Esophagus squamous epithelium (tissue), 5 donors: ENCODE measurements at regions not wholly inside any gene's neighbourhood (a gene's known extent, or its start where the extent isn't known, plus 50 kb on each side); places are given as distances from the start of the nearest gene placed in this dataset.

Experiments
- DNase-seq: peaks from one replicate; lab custom pipeline; 2025; lab: John Stamatoyannopoulos, UW
- H3K27ac ChIP-seq, 4 donors: fragments of 200-600 bp; sonication (generic); one replicate each; pipeline ENCODE4 v1.5.1; 2016 to 2019; ENCODE audit warnings: mild to moderate bottlenecking in 1 of 4
- H3K27me3 ChIP-seq, 4 donors: fragments of 200-600 bp; sonication (generic); 1 replicate in 3 of 4; 2 replicates in 1 of 4; pipeline versions ENCODE4 v1.5.1 to v1.6.0; 2017 to 2021; ENCODE audit warnings: antibody characterized with exemption in 1 of 4
- H3K36me3 ChIP-seq, 3 donors: fragments of 200-600 bp; sonication (generic); one replicate each; pipeline ENCODE4 v1.5.1; 2016 to 2019
- H3K4me1 ChIP-seq, 3 donors: fragments of 200-600 bp; sonication (generic); one replicate each; pipeline ENCODE4 v1.5.1; 2017 to 2019
- H3K4me3 ChIP-seq, 4 donors: fragments of 200-600 bp; sonication (generic); 1 replicate in 3 of 4; 2 replicates in 1 of 4; pipeline ENCODE4 v1.5.1; 2016 to 2019; ENCODE audit warnings: mild to moderate bottlenecking in 2 of 4, moderate library complexity in 1 of 4
- H3K9me3 ChIP-seq, 3 donors: fragments of 200-600 bp; sonication (generic); one replicate each; pipeline ENCODE4 v1.5.1; 2016 to 2019
- POLR2A ChIP-seq, 4 donors: fragments of 450-650 bp; IDR thresholded peaks; one replicate each; pipeline ENCODE4 v1.6.1; 2017; ENCODE audit warnings: antibody characterized with exemption in 4 of 4, mild to moderate bottlenecking in 4 of 4, moderate library complexity in 3 of 4
- WGBS, 2 donors: methylation state at CpG; one replicate each; pipeline ENCODE4 v1.1.5; 2018; 5-methylcytosine and 5-hydroxymethylcytosine counted together
- intact Hi-C: fragments of 100-400 bp; cut with DNase I; formaldehyde crosslinking; loops from one replicate; pipeline ENCODE4 v1.15.0; 2022
- TF ChIP-seq, protein P1 (sequence below), 6 experiments: fragments of 450-650 bp in 4 of 6; fragments of 200-600 bp in 2 of 6; sonication (generic) in 2 of 6; IDR thresholded peaks; one replicate each; pipeline ENCODE4 v1.5.1; 2016 to 2019; ENCODE audit warnings: antibody characterized with exemption in 6 of 6, mild to moderate bottlenecking in 4 of 6, moderate library complexity in 4 of 6
- donor health status: DM: yes; HTN: yes; CAD: no.

GRCh38 chr14:97688631-97689336 is 891.6 kb downstream of the VRK1 start:
- Histone ChIP-seq H3K27ac (no peak overlapping the region), H3K9me3 (no peaks in the 10 kb centered on the region), H3K36me3 (no peaks in the 10 kb centered on the region), H3K27me3 (no peaks in the 10 kb centered on the region), H3K4me3 (no peak overlapping the region), H3K4me1 (no peaks in the 10 kb centered on the region)
- 79 to 83% methylated on average over 11 of the region's 11 CpGs for WGBS, 2 donors
- DNase-seq: no peak
- no peak for TF ChIP-seq POLR2A (IDR thresholded peaks at IDR 0.05)
- TF ChIP-seq, protein P1, sequence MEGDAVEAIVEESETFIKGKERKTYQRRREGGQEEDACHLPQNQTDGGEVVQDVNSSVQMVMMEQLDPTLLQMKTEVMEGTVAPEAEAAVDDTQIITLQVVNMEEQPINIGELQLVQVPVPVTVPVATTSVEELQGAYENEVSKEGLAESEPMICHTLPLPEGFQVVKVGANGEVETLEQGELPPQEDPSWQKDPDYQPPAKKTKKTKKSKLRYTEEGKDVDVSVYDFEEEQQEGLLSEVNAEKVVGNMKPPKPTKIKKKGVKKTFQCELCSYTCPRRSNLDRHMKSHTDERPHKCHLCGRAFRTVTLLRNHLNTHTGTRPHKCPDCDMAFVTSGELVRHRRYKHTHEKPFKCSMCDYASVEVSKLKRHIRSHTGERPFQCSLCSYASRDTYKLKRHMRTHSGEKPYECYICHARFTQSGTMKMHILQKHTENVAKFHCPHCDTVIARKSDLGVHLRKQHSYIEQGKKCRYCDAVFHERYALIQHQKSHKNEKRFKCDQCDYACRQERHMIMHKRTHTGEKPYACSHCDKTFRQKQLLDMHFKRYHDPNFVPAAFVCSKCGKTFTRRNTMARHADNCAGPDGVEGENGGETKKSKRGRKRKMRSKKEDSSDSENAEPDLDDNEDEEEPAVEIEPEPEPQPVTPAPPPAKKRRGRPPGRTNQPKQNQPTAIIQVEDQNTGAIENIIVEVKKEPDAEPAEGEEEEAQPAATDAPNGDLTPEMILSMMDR (IDR thresholded peaks at IDR 0.05): no peak
- intact Hi-C loops: no loop called here

DNA sequence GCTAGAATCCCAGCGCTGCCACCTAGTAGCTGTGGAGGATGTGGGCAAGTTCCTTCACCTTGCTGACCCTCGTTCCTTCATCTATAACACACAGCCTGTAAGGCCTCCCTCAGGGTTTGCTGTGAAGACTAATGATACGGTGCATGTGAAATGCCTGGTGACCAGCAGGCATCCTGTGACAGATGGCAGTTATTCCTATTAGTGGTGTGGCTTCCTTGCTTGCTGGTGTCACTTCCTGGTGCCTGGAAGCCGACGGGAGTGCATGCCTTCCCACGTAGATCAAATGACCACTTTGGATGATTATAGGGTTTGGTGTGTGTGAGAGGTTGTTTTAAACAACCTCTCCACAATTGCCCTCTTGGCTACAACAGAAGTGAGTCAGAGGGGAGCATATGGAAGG is 894.9 kb downstream of the VRK1 start:
- WGBS, 2 donors: 67 to 69% methylated on average over 3 to 6 of the region's 6 CpGs

DNA sequence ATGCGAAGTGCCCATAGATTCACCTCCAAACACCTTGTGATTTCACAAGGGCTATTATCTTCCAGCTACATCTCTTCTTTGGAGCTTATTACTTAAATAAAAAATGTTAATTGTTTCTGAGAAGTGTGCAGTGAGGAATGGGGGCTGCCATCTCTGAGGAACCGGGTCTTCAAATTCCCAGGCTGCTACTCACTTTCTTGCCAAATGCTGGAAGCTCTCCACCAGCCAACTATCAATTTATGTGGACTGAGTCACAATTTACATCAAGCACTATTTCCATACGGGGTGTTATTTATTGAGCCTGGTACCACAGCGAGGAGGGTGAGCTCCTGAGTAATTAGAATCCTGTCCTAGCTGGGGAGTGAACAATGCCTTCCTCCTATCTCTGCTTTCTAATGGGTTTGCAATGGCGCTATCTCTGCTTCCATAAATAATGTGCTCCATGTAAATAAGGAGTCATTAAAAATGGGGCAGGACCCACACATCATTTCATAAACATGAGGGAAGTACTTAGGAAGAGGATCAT is 898.3 kb downstream of the VRK1 start:
- Histone ChIP-seq H3K4me3 (no peak overlapping the region), H3K36me3 (no peaks in the 10 kb centered on the region), H3K27ac (no peak overlapping the region), H3K27me3 (peaks cover 0 to 5% (median 0%) of the 10 kb centered on the region in 4 donors), H3K4me1 (no peaks in the 10 kb centered on the region), H3K9me3 (no peaks in the 10 kb centered on the region)
- DNase-seq: no peak
- TF ChIP-seq, protein P1 (IDR thresholded peaks at IDR 0.05): no peak
- no peak for TF ChIP-seq POLR2A (IDR thresholded peaks at IDR 0.05)
- intact Hi-C loops: no loop called here
- WGBS, 2 donors: 75 to 76% methylated on average over 5 of the region's 5 CpGs

More for the DNA sequence above, 894.9 kb downstream of the VRK1 start:
- H3K36me3 ChIP-seq: no peaks in the 10 kb centered on the region
- no peaks in the 10 kb centered on the region for H3K27me3 ChIP-seq
- DNase-seq: no peak
- H3K4me1 ChIP-seq: no peaks in the 10 kb centered on the region
- no peak overlapping the region for H3K27ac ChIP-seq
- H3K9me3 ChIP-seq: no peaks in the 10 kb centered on the region
- intact Hi-C loops: no loop called here
- TF ChIP-seq POLR2A (IDR thresholded peaks at IDR 0.05): no peak
- TF ChIP-seq, protein P1 (IDR thresholded peaks at IDR 0.05): no peak
- H3K4me3 ChIP-seq: no peak overlapping the region

DNA sequence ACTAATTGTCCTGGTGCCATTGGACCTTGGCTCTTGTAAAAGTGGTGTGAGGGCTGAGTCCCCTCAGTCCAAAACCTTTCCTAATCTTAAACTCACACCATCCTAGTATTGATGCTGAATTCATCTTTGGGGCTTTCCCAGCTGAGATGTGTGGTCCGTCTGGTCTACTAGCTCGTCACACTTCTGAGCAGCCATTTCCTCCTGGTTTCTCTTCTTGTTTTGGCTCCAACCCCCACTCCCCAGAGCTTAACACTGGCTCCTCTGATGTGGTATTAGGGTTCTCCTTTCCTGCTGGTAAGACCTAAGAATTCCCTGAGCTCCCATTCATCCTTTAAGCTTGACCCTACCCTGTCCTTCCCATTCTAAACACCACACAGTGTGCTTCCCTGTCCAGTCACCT is 900.6 kb downstream of the VRK1 start:
- intact Hi-C loops: no loop called here
- Histone ChIP-seq H3K27ac (no peak overlapping the region), H3K36me3 (no peaks in the 10 kb centered on the region), H3K9me3 (no peaks in the 10 kb centered on the region), H3K4me1 (no peaks in the 10 kb centered on the region), H3K4me3 (no peak overlapping the region), H3K27me3 (peaks cover 0 to 5% (median 0%) of the 10 kb centered on the region in 4 donors)
- 59 to 94% methylated on average over 2 of the region's 2 CpGs for WGBS, 2 donors
- TF ChIP-seq POLR2A (IDR thresholded peaks at IDR 0.05): no peak
- TF ChIP-seq, protein P1 (IDR thresholded peaks at IDR 0.05): no peak
- DNase-seq: no peak

- Histone ChIP-seq H3K4me1 (no peaks in the 10 kb centered on the region), H3K27me3 (peaks cover 0 to 5% (median 0%) of the 10 kb centered on the region in 4 donors), H3K27ac (no peak overlapping the region), H3K9me3 (no peaks in the 10 kb centered on the region), H3K36me3 (no peaks in the 10 kb centered on the region), H3K4me3 (no peak overlapping the region)
- intact Hi-C loops: no loop called here
- 82 to 92% methylated on average over 3 of the region's 3 CpGs for WGBS, 2 donors
- DNase-seq: no peak
- TF ChIP-seq POLR2A (IDR thresholded peaks at IDR 0.05): no peak
- TF ChIP-seq, protein P1 (IDR thresholded peaks at IDR 0.05): no peak
These were observed 901.8 kb downstream of the VRK1 start for GRCh38 chr14:97699026-97699425.
